Neural cell (in vitro differentiated cells): ENCODE measurements at regions not wholly inside any gene's neighbourhood (a gene's known extent, or its start where the extent isn't known, plus 50 kb on each side); places are given as distances from the start of the nearest gene placed in this dataset.

ENCODE experiments used
- H2AFZ ChIP-seq: fragments of 200-600, 300-800 bp; sonication (generic), shearing (Covaris generic); 2 replicates; pipeline ENCODE4 v1.6.0; 2014; ENCODE audit warnings: low read depth, mild to moderate bottlenecking, antibody characterized with exemption, low read length, moderate library complexity
- H3F3A ChIP-seq: fragments of 200-600 bp; shearing (Covaris generic); 2 replicates; pipeline ENCODE4 v1.6.1; 2016; ENCODE audit warnings: mild to moderate bottlenecking, moderate library complexity, mixed read lengths, antibody characterized with exemption, low read length; ENCODE audit not compliant: insufficient read depth, poor library complexity, severe bottlenecking
- H3K27ac ChIP-seq: fragments of 200-600, 300-800 bp; sonication (generic), shearing (Covaris generic); 2 replicates; pipeline ENCODE4 v1.5.1; 2014; ENCODE audit warnings: mild to moderate bottlenecking, low read length, moderate library complexity
- H3K27me3 ChIP-seq: fragments of 300-800, 200-600 bp; sonication (generic), shearing (Covaris generic); 2 replicates; pipeline ENCODE4 v1.6.0; 2014; ENCODE audit warnings: mild to moderate bottlenecking, low read depth, low read length, moderate library complexity; ENCODE audit not compliant: insufficient read depth
- H3K36me3 ChIP-seq: fragments of 300-800, 200-600 bp; sonication (generic), shearing (Covaris generic); 2 replicates; pipeline ENCODE4 v1.5.1; 2014; ENCODE audit warnings: mild to moderate bottlenecking, antibody characterized with exemption, low read length, moderate library complexity; ENCODE audit not compliant: insufficient read depth
- H3K4me2 ChIP-seq: fragments of 300-800, 200-600 bp; sonication (generic), shearing (Covaris generic); 2 replicates; pipeline ENCODE4 v1.6.0; 2014; ENCODE audit warnings: mild to moderate bottlenecking, low read length
- H3K4me3 ChIP-seq: fragments of 300-800, 200-600 bp; sonication (generic), shearing (Covaris generic); 2 replicates; pipeline ENCODE4 v1.5.1; 2014; ENCODE audit warnings: mild to moderate bottlenecking, low read length, moderate library complexity
- H3K79me2 ChIP-seq: fragments of 200-600 bp; shearing (Covaris generic); replicated peaks from 2 replicates; pipeline ENCODE4 v1.6.0; 2014; ENCODE audit warnings: mild to moderate bottlenecking, low read length, moderate library complexity; ENCODE audit not compliant: insufficient read depth
- H3K9ac ChIP-seq: fragments of 300-800, 200-600 bp; sonication (generic), shearing (Covaris generic); 2 replicates; pipeline ENCODE4 v1.6.1; 2016; ENCODE audit warnings: mild to moderate bottlenecking, low read length, mixed read lengths
- H3K9me2 ChIP-seq: fragments of 200-600 bp; shearing (Covaris generic); 2 replicates; pipeline ENCODE4 v1.6.1; 2016; ENCODE audit warnings: mild to moderate bottlenecking, low read length, mixed read lengths; ENCODE audit not compliant: insufficient read depth
- H3K9me3 ChIP-seq: fragments of 200-600, 300-800 bp; sonication (generic), shearing (Covaris generic); 2 replicates; pipeline ENCODE4 v1.6.1; 2016; ENCODE audit warnings: mild to moderate bottlenecking, mixed run types, low read length, moderate library complexity, mixed read lengths
- H4K20me1 ChIP-seq: fragments of 200-600 bp; shearing (Covaris generic); 2 replicates; pipeline ENCODE4 v1.6.1; 2016; ENCODE audit warnings: mild to moderate bottlenecking, mixed run types; ENCODE audit not compliant: insufficient read depth
- EP300 ChIP-seq: fragments of 450-650 bp; conservative IDR thresholded peaks from 2 replicates; pipeline ENCODE4 v1.6.1; 2014; ENCODE audit warnings: antibody characterized with exemption, mild to moderate bottlenecking, moderate library complexity; ENCODE audit not compliant: poor library complexity, severe bottlenecking
- EZH2 ChIP-seq: fragments of 200-600, 300-800 bp; shearing (Covaris generic), sonication (generic); IDR thresholded peaks from 2 replicates; pipeline ENCODE4 v1.6.1; 2014; ENCODE audit warnings: antibody characterized with exemption, low read length, borderline replicate concordance, mild to moderate bottlenecking; ENCODE audit not compliant: insufficient read depth, poor library complexity, severe bottlenecking
- MXI1 ChIP-seq: fragments of 450-650 bp; conservative IDR thresholded peaks from 2 replicates; pipeline ENCODE4 v1.6.1; 2014; ENCODE audit warnings: antibody characterized with exemption, mild to moderate bottlenecking; ENCODE audit not compliant: poor library complexity, severe bottlenecking
- POLR2AphosphoS5 ChIP-seq: IDR thresholded peaks from 2 replicates; pipeline ENCODE4 v1.6.1; 2012
- RAD21 ChIP-seq: fragments of 450-650 bp; conservative IDR thresholded peaks from 2 replicates; pipeline ENCODE4 v1.6.1; 2014; ENCODE audit warnings: antibody characterized with exemption, mild to moderate bottlenecking, moderate library complexity
- SMC3 ChIP-seq: fragments of 450-650 bp; conservative IDR thresholded peaks from 2 replicates; pipeline ENCODE4 v1.6.1; 2014; ENCODE audit warnings: antibody characterized with exemption, mild to moderate bottlenecking, moderate library complexity; ENCODE audit not compliant: poor library complexity
- TAF1 ChIP-seq: IDR thresholded peaks from 2 replicates; pipeline ENCODE4 v1.6.1; 2012; ENCODE audit warnings: low read depth
- TF ChIP-seq, protein P1 (sequence below): fragments of 450-650 bp; IDR thresholded peaks from 2 replicates; pipeline ENCODE4 v1.5.1; 2014; ENCODE audit warnings: antibody characterized with exemption, mild to moderate bottlenecking, moderate library complexity; ENCODE audit not compliant: poor library complexity, severe bottlenecking
- TF ChIP-seq, protein P2 (sequence below): IDR thresholded peaks from 2 replicates; pipeline ENCODE4 v1.6.1; 2012; ENCODE audit warnings: borderline replicate concordance

DNA sequence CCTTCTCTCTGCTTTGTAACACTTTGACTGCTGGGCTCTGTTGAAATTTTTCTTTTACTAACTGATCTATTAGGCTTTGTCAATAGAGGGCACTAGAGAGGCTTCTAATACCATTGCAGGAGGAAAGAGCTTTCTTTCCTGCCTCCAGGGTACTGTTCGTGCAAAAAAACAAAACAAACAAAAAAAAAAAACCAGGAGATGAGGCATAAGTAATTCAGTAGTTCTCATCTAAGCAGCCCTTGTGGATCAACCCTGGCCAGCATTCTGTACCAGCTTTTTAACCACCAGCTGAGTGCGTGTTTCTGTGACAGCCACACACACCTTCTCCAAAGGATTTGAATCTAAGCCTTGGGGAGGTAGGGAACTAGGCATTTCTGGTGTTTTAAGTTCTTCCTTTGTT, 1707.6 kb upstream of the SLC10A2 start:
- H2AFZ ChIP-seq, result no peak overlapping the region
- no peaks in the 10 kb centered on the region for H3K36me3 ChIP-seq
- H3K79me2 ChIP-seq, result no peaks in the 10 kb centered on the region
- H4K20me1 ChIP-seq, result no peaks in the 10 kb centered on the region
- no peaks in the 10 kb centered on the region for H3F3A ChIP-seq
- no peak overlapping the region for H3K9ac ChIP-seq
- no peak overlapping the region for H3K4me2 ChIP-seq
- no peaks in the 10 kb centered on the region for H3K27me3 ChIP-seq
- TF ChIP-seq MXI1, result no peak
- TF ChIP-seq, protein P1, sequence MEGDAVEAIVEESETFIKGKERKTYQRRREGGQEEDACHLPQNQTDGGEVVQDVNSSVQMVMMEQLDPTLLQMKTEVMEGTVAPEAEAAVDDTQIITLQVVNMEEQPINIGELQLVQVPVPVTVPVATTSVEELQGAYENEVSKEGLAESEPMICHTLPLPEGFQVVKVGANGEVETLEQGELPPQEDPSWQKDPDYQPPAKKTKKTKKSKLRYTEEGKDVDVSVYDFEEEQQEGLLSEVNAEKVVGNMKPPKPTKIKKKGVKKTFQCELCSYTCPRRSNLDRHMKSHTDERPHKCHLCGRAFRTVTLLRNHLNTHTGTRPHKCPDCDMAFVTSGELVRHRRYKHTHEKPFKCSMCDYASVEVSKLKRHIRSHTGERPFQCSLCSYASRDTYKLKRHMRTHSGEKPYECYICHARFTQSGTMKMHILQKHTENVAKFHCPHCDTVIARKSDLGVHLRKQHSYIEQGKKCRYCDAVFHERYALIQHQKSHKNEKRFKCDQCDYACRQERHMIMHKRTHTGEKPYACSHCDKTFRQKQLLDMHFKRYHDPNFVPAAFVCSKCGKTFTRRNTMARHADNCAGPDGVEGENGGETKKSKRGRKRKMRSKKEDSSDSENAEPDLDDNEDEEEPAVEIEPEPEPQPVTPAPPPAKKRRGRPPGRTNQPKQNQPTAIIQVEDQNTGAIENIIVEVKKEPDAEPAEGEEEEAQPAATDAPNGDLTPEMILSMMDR, result peak; percentile 57
- peak; percentile 62 for TF ChIP-seq RAD21
- no peak for TF ChIP-seq POLR2AphosphoS5
- peak; percentile 61 for TF ChIP-seq SMC3
- TF ChIP-seq EZH2, result no peak
- TF ChIP-seq, protein P2, sequence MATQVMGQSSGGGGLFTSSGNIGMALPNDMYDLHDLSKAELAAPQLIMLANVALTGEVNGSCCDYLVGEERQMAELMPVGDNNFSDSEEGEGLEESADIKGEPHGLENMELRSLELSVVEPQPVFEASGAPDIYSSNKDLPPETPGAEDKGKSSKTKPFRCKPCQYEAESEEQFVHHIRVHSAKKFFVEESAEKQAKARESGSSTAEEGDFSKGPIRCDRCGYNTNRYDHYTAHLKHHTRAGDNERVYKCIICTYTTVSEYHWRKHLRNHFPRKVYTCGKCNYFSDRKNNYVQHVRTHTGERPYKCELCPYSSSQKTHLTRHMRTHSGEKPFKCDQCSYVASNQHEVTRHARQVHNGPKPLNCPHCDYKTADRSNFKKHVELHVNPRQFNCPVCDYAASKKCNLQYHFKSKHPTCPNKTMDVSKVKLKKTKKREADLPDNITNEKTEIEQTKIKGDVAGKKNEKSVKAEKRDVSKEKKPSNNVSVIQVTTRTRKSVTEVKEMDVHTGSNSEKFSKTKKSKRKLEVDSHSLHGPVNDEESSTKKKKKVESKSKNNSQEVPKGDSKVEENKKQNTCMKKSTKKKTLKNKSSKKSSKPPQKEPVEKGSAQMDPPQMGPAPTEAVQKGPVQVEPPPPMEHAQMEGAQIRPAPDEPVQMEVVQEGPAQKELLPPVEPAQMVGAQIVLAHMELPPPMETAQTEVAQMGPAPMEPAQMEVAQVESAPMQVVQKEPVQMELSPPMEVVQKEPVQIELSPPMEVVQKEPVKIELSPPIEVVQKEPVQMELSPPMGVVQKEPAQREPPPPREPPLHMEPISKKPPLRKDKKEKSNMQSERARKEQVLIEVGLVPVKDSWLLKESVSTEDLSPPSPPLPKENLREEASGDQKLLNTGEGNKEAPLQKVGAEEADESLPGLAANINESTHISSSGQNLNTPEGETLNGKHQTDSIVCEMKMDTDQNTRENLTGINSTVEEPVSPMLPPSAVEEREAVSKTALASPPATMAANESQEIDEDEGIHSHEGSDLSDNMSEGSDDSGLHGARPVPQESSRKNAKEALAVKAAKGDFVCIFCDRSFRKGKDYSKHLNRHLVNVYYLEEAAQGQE, result no peak
- no peak for TF ChIP-seq TAF1
- TF ChIP-seq EP300, result no peak
- H3K9me2 ChIP-seq, result no peaks in the 10 kb centered on the region
- no peaks in the 10 kb centered on the region for H3K9me3 ChIP-seq
- no peak overlapping the region for H3K4me3 ChIP-seq
- H3K27ac ChIP-seq, result no peak overlapping the region

DNA sequence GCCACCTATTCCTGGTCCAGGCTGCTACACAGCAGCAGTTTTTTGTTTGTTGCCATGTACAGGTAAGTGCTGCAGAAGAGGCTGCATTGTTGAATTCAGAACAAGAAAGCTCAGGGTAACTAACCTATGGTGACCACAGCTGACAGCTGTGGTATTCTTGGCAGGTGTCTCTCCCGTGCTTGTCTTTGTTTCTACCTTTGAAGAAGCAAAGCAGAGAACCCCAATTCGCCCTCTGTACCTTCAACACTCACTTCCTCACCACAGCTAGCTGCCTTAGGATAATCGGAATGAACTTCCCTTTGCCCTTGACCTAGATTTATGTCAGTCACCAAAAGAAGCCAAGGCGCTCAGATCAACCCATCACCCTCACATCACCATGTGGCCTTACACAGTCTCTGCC, 1703.3 kb upstream of the SLC10A2 start:
- H3K4me2 ChIP-seq, result no peak overlapping the region
- no peak overlapping the region for H3K9ac ChIP-seq
- TF ChIP-seq, protein P1, result no peak
- TF ChIP-seq, protein P2, result no peak
- no peak for TF ChIP-seq TAF1
- no peak for TF ChIP-seq POLR2AphosphoS5
- TF ChIP-seq RAD21, result no peak
- no peak for TF ChIP-seq EP300
- TF ChIP-seq SMC3, result no peak
- TF ChIP-seq EZH2, result no peak
- no peak for TF ChIP-seq MXI1
- no peak overlapping the region for H2AFZ ChIP-seq
- no peaks in the 10 kb centered on the region for H4K20me1 ChIP-seq
- H3F3A ChIP-seq, result no peaks in the 10 kb centered on the region
- H3K27ac ChIP-seq, result no peak overlapping the region
- H3K4me3 ChIP-seq, result no peak overlapping the region
- no peaks in the 10 kb centered on the region for H3K9me3 ChIP-seq
- no peaks in the 10 kb centered on the region for H3K27me3 ChIP-seq
- no peaks in the 10 kb centered on the region for H3K9me2 ChIP-seq
- H3K79me2 ChIP-seq, result no peaks in the 10 kb centered on the region
- no peaks in the 10 kb centered on the region for H3K36me3 ChIP-seq
